ENCODE measurements at regions not wholly inside any gene's neighbourhood (a gene's known extent, or its start where the extent isn't known, plus 50 kb on each side); places are given as distances from the start of the nearest gene placed in this dataset.

- no peak for DNase-seq
Measured at GRCh38 chr19:32188921-32189320, 156.5 kb upstream of the ZNF507 start.

- DNase-seq, result no peak
Measured at GRCh38 chr19:32189956-32190706, 155.3 kb upstream of the ZNF507 start.

- DNase-seq, result no peak
Measured at GRCh38 chr19:32191921-32192320, 153.5 kb upstream of the ZNF507 start.

GRCh38 chr19:32195706-32196610 lies 149.5 kb upstream of the ZNF507 start:
- DNase-seq, result no peak

- no peak for DNase-seq
Measured at GRCh38 chr19:32196690-32197420, 148.6 kb upstream of the ZNF507 start.

- DNase-seq, result no peak
Measured at GRCh38 chr19:32197896-32198882, 147.2 kb upstream of the ZNF507 start.

GRCh38 chr19:32199501-32200040 lies 145.8 kb upstream of the ZNF507 start:
- DNase-seq, result no peak

- DNase-seq, result no peak
Measured at GRCh38 chr19:32200312-32201038, 144.9 kb upstream of the ZNF507 start.

GRCh38 chr19:32201211-32201610 lies 144.2 kb upstream of the ZNF507 start:
- no peak for DNase-seq

GRCh38 chr19:32201636-32202051 lies 143.8 kb upstream of the ZNF507 start:
- DNase-seq, result no peak

- DNase-seq, result no peak
Measured at GRCh38 chr19:32202244-32202643, 143.2 kb upstream of the ZNF507 start.

- DNase-seq, result no peak
Measured at GRCh38 chr19:32203161-32203560, 142.2 kb upstream of the ZNF507 start.

- no peak for DNase-seq
Measured at GRCh38 chr19:32206065-32206464, 139.3 kb upstream of the ZNF507 start.

GRCh38 chr19:32208060-32208459 lies 137.3 kb upstream of the ZNF507 start:
- DNase-seq, result no peak

GRCh38 chr19:32219392-32219791 lies 126.0 kb upstream of the ZNF507 start:
- DNase-seq, result no peak

- DNase-seq, result no peak
Measured at GRCh38 chr19:32219881-32220472, 125.4 kb upstream of the ZNF507 start.

- no peak for DNase-seq
Measured at GRCh38 chr19:32220951-32221350, 124.5 kb upstream of the ZNF507 start.

GRCh38 chr19:32222556-32222955 lies 122.9 kb upstream of the ZNF507 start:
- DNase-seq, result no peak

- no peak for DNase-seq
Measured at GRCh38 chr19:32223106-32223505, 122.3 kb upstream of the ZNF507 start.
